NB4 (cell line): ENCODE measurements at regions not wholly inside any gene's neighbourhood (a gene's known extent, or its start where the extent isn't known, plus 50 kb on each side); places are given as distances from the start of the nearest gene placed in this dataset.

Experiments used
- CTCF ChIP-seq: IDR thresholded peaks from one replicate; pipeline ENCODE4 v1.5.1; 2012; ENCODE audit warnings: low read depth, low read length
- POLR2A ChIP-seq: IDR thresholded peaks from 2 replicates; pipeline ENCODE4 v1.6.1; 2011; ENCODE audit warnings: mild to moderate bottlenecking; ENCODE audit not compliant: insufficient read length; ENCODE audit errors: extremely low read depth

DNA sequence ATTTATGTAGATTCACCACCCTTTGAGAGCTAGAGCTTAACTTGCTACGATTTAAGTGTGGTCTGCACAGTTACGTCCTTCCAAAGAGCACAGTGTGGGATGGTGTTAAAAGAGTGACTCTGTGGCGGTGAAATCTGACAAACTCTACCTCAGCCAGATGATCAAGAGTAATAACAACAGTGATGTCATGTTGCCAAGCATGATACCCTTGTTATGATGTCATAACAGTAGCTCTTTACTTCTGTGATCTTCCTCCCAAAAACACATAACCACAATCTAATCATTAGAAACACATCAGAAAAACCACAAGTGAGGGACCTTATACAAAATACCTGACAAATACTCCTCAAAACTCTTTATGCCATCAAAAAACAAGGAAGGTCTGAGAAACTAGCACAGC is 649.3 kb downstream of the POM121L12 start:
- TF ChIP-seq POLR2A (no peak), CTCF (no peak)
